ENCODE measurements at regions not wholly inside any gene's neighbourhood (a gene's known extent, or its start where the extent isn't known, plus 50 kb on each side); places are given as distances from the start of the nearest gene placed in this dataset.

DNA sequence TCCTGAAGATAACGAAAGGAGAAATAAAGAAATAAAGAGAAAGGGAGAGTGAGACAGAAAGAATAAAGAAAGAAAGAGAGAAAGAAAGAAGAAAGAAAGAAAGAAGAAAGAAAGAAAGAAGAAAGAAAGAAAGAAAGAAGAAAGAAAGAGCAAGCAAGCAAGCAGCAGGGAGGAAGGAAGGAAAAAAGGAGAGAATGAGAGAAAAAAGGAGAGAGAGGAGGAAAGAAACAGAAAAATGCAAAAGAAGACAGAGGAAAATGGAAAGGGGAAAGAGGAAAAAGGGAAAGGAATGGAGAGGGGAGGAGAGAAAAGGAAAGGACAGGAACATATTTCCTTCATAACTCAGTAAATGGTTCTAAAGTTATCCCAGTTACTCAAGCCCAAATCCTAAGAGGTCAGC, 978.8 kb upstream of the CDH9 start (continued):
- TF ChIP-seq, protein P1, sequence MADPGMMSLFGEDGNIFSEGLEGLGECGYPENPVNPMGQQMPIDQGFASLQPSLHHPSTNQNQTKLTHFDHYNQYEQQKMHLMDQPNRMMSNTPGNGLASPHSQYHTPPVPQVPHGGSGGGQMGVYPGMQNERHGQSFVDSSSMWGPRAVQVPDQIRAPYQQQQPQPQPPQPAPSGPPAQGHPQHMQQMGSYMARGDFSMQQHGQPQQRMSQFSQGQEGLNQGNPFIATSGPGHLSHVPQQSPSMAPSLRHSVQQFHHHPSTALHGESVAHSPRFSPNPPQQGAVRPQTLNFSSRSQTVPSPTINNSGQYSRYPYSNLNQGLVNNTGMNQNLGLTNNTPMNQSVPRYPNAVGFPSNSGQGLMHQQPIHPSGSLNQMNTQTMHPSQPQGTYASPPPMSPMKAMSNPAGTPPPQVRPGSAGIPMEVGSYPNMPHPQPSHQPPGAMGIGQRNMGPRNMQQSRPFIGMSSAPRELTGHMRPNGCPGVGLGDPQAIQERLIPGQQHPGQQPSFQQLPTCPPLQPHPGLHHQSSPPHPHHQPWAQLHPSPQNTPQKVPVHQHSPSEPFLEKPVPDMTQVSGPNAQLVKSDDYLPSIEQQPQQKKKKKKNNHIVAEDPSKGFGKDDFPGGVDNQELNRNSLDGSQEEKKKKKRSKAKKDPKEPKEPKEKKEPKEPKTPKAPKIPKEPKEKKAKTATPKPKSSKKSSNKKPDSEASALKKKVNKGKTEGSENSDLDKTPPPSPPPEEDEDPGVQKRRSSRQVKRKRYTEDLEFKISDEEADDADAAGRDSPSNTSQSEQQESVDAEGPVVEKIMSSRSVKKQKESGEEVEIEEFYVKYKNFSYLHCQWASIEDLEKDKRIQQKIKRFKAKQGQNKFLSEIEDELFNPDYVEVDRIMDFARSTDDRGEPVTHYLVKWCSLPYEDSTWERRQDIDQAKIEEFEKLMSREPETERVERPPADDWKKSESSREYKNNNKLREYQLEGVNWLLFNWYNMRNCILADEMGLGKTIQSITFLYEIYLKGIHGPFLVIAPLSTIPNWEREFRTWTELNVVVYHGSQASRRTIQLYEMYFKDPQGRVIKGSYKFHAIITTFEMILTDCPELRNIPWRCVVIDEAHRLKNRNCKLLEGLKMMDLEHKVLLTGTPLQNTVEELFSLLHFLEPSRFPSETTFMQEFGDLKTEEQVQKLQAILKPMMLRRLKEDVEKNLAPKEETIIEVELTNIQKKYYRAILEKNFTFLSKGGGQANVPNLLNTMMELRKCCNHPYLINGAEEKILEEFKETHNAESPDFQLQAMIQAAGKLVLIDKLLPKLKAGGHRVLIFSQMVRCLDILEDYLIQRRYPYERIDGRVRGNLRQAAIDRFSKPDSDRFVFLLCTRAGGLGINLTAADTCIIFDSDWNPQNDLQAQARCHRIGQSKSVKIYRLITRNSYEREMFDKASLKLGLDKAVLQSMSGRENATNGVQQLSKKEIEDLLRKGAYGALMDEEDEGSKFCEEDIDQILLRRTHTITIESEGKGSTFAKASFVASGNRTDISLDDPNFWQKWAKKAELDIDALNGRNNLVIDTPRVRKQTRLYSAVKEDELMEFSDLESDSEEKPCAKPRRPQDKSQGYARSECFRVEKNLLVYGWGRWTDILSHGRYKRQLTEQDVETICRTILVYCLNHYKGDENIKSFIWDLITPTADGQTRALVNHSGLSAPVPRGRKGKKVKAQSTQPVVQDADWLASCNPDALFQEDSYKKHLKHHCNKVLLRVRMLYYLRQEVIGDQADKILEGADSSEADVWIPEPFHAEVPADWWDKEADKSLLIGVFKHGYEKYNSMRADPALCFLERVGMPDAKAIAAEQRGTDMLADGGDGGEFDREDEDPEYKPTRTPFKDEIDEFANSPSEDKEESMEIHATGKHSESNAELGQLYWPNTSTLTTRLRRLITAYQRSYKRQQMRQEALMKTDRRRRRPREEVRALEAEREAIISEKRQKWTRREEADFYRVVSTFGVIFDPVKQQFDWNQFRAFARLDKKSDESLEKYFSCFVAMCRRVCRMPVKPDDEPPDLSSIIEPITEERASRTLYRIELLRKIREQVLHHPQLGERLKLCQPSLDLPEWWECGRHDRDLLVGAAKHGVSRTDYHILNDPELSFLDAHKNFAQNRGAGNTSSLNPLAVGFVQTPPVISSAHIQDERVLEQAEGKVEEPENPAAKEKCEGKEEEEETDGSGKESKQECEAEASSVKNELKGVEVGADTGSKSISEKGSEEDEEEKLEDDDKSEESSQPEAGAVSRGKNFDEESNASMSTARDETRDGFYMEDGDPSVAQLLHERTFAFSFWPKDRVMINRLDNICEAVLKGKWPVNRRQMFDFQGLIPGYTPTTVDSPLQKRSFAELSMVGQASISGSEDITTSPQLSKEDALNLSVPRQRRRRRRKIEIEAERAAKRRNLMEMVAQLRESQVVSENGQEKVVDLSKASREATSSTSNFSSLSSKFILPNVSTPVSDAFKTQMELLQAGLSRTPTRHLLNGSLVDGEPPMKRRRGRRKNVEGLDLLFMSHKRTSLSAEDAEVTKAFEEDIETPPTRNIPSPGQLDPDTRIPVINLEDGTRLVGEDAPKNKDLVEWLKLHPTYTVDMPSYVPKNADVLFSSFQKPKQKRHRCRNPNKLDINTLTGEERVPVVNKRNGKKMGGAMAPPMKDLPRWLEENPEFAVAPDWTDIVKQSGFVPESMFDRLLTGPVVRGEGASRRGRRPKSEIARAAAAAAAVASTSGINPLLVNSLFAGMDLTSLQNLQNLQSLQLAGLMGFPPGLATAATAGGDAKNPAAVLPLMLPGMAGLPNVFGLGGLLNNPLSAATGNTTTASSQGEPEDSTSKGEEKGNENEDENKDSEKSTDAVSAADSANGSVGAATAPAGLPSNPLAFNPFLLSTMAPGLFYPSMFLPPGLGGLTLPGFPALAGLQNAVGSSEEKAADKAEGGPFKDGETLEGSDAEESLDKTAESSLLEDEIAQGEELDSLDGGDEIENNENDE (IDR thresholded peaks at IDR 0.05; ENCODE audit: insufficient replicate concordance, low read length) = no peak
- no peak for TF ChIP-seq TEAD4 (IDR thresholded peaks at IDR 0.05; ENCODE audit: low read depth, low read length)
- TF ChIP-seq ASH2L (IDR thresholded peaks at IDR 0.05; ENCODE audit: low read length) = no peak
- no peak for TF ChIP-seq FOSL1 (IDR thresholded peaks at IDR 0.05; ENCODE audit: insufficient read depth, low read depth, low read length)
- TF ChIP-seq YY1 (IDR thresholded peaks at IDR 0.05; ENCODE audit: low read depth, low read length) = no peak
- no peak for TF ChIP-seq GTF2F1 (IDR thresholded peaks at IDR 0.05; ENCODE audit: borderline replicate concordance, low read depth, low read length)
- TF ChIP-seq SAP30 (IDR thresholded peaks at IDR 0.05; ENCODE audit: insufficient read depth, insufficient replicate concordance, low read length) = no peak
- no peak for TF ChIP-seq EZH2 (IDR thresholded peaks at IDR 0.05; ENCODE audit: low read depth, low read length, severe bottlenecking)
- TF ChIP-seq, protein P2, sequence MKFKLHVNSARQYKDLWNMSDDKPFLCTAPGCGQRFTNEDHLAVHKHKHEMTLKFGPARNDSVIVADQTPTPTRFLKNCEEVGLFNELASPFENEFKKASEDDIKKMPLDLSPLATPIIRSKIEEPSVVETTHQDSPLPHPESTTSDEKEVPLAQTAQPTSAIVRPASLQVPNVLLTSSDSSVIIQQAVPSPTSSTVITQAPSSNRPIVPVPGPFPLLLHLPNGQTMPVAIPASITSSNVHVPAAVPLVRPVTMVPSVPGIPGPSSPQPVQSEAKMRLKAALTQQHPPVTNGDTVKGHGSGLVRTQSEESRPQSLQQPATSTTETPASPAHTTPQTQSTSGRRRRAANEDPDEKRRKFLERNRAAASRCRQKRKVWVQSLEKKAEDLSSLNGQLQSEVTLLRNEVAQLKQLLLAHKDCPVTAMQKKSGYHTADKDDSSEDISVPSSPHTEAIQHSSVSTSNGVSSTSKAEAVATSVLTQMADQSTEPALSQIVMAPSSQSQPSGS (IDR thresholded peaks at IDR 0.05; ENCODE audit: low read length) = no peak
- no peak for TF ChIP-seq RXRA (IDR thresholded peaks at IDR 0.05; ENCODE audit: insufficient read depth, low read depth, low read length)
- no peak for TF ChIP-seq SRF (IDR thresholded peaks at IDR 0.05; ENCODE audit: low read depth, low read length)

Data from H1 (cell line).